ENCODE measurements at regions not wholly inside any gene's neighbourhood (a gene's known extent, or its start where the extent isn't known, plus 50 kb on each side); places are given as distances from the start of the nearest gene placed in this dataset.
"Not testable (repeated sequence)": the region's sequence is repeated elsewhere in the genome, so short reads cannot be mapped to it uniquely, and the experiment has no call there.

DNA sequence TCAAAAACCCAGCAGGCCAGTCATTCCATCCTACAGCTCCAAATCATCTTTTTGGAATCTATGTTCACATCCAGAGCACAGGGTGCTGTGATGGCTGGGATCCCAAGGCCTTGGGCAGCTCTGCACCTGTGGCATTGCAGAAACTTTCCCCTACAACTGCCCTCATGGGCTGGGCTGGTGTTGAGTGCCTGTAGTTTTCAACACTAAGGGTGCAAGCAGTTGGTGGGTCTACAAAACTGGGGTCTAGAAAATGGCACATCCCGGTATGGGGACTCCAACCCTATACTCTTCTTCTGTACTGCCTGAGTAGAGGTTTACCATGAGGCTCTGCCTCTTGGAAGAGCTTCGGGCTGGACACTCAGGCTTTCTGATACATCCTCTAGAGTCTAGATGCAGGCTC, 95.2 kb upstream of the TEKT4 start:
- no peak overlapping the region for H3K4me3 ChIP-seq (ENCODE audit: low read depth, low read length)
- DNase-seq (ENCODE audit: low read depth): no peak
- TF ChIP-seq, protein P1, sequence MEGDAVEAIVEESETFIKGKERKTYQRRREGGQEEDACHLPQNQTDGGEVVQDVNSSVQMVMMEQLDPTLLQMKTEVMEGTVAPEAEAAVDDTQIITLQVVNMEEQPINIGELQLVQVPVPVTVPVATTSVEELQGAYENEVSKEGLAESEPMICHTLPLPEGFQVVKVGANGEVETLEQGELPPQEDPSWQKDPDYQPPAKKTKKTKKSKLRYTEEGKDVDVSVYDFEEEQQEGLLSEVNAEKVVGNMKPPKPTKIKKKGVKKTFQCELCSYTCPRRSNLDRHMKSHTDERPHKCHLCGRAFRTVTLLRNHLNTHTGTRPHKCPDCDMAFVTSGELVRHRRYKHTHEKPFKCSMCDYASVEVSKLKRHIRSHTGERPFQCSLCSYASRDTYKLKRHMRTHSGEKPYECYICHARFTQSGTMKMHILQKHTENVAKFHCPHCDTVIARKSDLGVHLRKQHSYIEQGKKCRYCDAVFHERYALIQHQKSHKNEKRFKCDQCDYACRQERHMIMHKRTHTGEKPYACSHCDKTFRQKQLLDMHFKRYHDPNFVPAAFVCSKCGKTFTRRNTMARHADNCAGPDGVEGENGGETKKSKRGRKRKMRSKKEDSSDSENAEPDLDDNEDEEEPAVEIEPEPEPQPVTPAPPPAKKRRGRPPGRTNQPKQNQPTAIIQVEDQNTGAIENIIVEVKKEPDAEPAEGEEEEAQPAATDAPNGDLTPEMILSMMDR (IDR thresholded peaks at IDR 0.05; ENCODE audit: low read depth, low read length, missing control alignments): no peak

DNA sequence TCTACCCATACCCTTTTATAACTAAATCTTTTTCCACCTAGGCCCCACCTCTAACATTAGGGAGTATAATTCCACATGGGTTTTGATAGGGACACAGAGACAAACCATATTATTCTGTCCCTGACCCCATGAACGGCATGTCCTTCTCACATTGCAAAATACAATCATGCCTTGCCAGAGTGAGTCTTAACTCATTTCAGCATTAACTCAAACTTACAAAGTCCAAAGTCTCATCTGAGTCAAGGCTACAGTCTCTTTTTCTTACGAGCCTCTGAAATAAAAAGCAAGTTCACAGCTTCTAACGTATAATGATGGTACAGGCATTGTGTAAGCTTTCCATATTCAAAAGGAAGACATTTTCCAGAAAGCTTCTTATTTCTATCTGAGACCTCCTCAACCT, 86.1 kb upstream of the TEKT4 start:
- not testable (repeated sequence) for DNase-seq (ENCODE audit: low read depth); H3K4me3 ChIP-seq (ENCODE audit: low read depth, low read length)

DNA sequence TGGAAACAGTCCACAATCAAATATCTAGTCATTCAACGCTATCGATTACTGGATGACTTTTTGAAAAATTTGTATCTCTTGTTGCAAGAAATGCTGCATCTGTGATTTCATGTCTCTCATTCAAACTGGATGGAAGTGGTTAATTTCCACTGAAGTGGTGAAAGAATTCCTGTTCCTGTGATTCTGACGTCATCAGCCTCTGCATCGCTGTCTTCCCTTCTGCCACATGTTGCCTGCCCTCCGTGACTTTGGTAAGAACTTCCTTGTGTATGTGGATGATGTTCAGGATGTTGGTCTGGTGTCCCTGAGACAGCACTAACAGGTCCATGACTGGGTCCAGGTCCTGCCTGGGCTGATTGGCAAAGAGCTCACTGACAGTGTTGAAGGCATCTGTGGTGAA, 84.8 kb upstream of the TEKT4 start:
- DNase-seq (ENCODE audit: low read depth); H3K4me3 ChIP-seq (ENCODE audit: low read depth, low read length): not testable (repeated sequence)

DNA sequence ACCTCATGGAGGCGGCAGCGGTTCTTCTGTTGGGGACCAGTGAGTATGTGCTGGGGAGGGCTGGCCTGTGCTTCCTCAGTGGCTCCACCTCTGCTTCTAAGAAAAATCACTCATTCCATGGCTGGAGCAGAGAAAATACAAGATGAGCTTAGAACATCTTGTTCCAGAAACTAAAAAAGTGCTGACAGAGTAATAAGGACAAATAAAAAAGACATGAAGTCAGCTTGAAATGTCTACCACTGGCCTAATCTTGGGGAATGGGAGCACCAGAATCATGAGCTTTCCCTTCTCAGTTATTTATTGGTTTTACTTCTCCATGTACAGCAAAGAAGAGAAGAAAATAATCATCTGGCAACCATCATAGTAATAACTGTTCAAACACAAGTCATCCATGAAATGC, 81.1 kb upstream of the TEKT4 start:
- not testable (repeated sequence) for H3K4me3 ChIP-seq (ENCODE audit: low read depth, low read length); DNase-seq (ENCODE audit: low read depth)

DNA sequence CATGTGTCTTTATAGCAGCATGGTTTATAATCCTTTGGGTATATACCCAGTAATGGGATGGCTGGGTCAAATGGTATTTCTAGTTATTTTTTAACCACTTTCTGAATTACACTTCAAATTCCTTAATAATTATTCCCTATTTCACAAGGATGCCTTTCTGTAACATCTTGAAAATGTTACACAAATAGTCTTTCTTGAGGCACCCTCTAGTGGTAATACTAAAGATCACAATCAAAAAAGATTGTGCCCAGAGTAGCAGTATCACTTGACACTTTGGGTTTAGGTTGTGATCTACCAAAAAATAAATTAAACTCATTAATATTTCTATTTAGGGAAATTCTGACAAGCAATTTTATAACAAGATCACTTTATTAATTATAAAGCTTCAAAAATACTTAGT, 74.0 kb upstream of the TEKT4 start:
- H3K4me3 ChIP-seq (ENCODE audit: low read depth, low read length); DNase-seq (ENCODE audit: low read depth): not testable (repeated sequence)
- TF ChIP-seq, protein P1 (IDR thresholded peaks at IDR 0.05; ENCODE audit: low read depth, low read length, missing control alignments): peak; percentile 44

All from GM12864 (cell line).